AG04449 (cell line): ENCODE measurements at regions not wholly inside any gene's neighbourhood (a gene's known extent, or its start where the extent isn't known, plus 50 kb on each side); places are given as distances from the start of the nearest gene placed in this dataset.

Experiments
- CTCF ChIA-PET: fragments of 350-600 bp; formaldehyde crosslinking; extraction: SDS; loops from one replicate; lab custom pipeline; 2021; ENCODE audit warnings: antibody characterized with exemption; lab: Yijun Ruan, JAX
- POLR2A ChIA-PET: fragments of 400-600, 350-600 bp; formaldehyde crosslinking; extraction: SDS; loops from one replicate; lab custom pipeline; 2020; ENCODE audit warnings: antibody characterized with exemption, inconsistent platforms; lab: Yijun Ruan, JAX
- DNase-seq: peaks from one replicate; pipeline ENCODE4 v3.0.0-alpha.2; 2010; ENCODE audit warnings: low read depth, low spot score
- H3K4me3 ChIP-seq: 2 replicates; pipeline ENCODE4 v1.5.1; 2011; ENCODE audit warnings: low read depth, mild to moderate bottlenecking, control low read depth, low read length
- TF ChIP-seq, protein P1 (sequence below): IDR thresholded peaks from one replicate; pipeline ENCODE4 v1.5.1; 2011; ENCODE audit warnings: mild to moderate bottlenecking, moderate library complexity, low read length, control low read depth, inconsistent platforms; ENCODE audit not compliant: insufficient read depth; ENCODE audit errors: missing control alignments

DNA sequence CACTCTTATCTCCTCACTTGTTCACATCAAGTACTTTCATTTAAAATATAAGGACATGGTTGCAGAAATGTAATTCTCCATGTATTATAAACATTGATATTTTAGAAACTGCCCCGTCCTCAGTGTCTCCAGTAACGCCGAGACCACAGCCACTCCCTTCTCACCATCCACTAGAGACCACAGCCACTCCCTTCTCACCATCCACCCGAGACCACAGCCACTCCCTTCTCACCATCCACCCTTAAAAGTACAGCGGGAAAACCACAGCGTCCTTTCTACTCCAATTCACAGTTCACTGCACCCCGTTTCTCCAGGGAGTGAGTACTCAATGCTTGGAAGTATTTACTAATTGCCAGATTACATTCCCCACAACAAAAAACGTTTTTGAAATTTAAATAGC, 1452.2 kb upstream of the ACVR2A start:
- POLR2A ChIA-PET: no interaction called here
- DNase-seq: no peak
- TF ChIP-seq, protein P1, sequence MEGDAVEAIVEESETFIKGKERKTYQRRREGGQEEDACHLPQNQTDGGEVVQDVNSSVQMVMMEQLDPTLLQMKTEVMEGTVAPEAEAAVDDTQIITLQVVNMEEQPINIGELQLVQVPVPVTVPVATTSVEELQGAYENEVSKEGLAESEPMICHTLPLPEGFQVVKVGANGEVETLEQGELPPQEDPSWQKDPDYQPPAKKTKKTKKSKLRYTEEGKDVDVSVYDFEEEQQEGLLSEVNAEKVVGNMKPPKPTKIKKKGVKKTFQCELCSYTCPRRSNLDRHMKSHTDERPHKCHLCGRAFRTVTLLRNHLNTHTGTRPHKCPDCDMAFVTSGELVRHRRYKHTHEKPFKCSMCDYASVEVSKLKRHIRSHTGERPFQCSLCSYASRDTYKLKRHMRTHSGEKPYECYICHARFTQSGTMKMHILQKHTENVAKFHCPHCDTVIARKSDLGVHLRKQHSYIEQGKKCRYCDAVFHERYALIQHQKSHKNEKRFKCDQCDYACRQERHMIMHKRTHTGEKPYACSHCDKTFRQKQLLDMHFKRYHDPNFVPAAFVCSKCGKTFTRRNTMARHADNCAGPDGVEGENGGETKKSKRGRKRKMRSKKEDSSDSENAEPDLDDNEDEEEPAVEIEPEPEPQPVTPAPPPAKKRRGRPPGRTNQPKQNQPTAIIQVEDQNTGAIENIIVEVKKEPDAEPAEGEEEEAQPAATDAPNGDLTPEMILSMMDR: no peak
- no peak overlapping the region for H3K4me3 ChIP-seq
- CTCF ChIA-PET: no interaction called here

DNA sequence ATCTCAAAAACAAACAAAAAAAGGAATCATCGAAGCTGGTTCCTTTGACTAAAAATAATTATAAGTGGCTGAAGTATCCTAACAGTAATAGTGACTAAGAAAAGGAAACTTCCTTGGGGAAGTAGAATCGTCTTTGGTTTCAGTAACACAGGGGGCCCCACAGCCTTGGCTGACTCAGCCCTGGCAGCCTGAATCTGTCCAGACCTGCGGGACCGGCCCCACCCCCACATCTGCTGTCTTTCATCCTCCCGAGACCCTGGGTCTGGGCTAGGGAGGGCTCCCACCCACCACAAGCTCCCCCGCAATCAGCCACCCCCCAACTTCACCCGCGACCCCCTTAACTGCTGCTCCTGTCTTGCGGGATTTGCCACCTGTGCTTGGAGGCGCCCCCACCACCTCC, 1452.6 kb upstream of the ACVR2A start:
- no peak for DNase-seq
- TF ChIP-seq, protein P1: no peak
- no peak overlapping the region for H3K4me3 ChIP-seq
- ChIA-PET POLR2A (no interaction called here), CTCF (no interaction called here)

DNA sequence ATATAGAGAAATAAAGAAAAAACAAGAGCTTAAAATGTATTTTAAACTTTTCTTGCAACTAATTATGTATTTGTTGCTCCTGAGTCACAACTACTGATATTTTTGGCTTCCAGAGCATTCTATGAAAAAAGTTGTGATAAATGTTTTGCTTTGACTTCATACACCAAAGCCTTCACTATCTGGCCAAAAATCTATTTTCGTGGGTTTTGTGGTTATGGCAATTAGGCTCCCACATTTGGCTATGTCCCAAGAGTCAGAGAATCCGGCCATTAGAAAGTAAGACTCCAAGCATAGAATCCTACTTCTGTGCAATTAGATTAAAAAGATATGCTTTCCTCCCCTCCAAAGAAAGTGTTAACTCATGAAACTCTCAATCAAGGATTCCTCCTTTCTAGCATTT, 1456.1 kb upstream of the ACVR2A start:
- ChIA-PET CTCF (no interaction called here), POLR2A (no interaction called here)
- DNase-seq: no peak
- no peak overlapping the region for H3K4me3 ChIP-seq
- TF ChIP-seq, protein P1: no peak

DNA sequence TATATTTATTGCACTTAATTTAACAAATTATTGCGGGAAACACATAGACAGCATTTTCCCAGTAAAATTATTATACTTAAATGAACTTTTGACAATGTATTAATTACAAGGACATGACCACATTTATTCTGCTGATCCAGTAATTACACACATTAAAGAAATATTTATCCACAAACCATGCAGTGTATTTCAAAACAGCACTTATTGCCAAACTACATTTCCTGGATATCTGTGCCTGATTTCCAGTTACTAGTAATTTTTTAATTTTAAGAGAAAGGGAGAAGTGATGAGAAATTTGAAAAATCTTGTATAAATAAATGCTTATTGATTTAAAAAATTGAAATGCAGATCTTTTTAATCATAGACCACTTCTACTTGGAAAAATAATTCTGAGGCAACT, 1458.7 kb upstream of the ACVR2A start:
- no peak for DNase-seq
- TF ChIP-seq, protein P1: no peak
- ChIA-PET POLR2A (no interaction called here), CTCF (no interaction called here)
- no peak overlapping the region for H3K4me3 ChIP-seq

DNA sequence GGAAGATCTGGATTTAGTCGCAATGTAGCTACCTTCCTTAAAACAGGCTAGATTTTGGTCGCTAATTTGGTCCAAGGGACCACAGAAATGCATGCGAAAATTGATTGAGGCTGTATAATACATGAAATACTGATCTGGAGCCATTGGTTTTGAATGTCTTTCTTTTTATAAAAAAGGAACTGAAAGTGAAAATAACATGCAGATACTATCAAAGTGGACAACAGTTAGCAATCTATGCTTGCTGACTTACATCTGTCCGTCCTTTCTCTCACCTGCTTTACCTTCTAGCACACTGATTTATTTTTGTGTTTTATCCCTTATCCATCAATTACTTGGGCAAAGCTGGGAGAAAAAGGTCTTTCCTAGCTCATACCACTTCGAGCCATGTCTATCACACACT, 1459.8 kb upstream of the ACVR2A start:
- TF ChIP-seq, protein P1: no peak
- POLR2A ChIA-PET: no interaction called here
- DNase-seq: no peak
- no peak overlapping the region for H3K4me3 ChIP-seq
- CTCF ChIA-PET: no interaction called here

DNA sequence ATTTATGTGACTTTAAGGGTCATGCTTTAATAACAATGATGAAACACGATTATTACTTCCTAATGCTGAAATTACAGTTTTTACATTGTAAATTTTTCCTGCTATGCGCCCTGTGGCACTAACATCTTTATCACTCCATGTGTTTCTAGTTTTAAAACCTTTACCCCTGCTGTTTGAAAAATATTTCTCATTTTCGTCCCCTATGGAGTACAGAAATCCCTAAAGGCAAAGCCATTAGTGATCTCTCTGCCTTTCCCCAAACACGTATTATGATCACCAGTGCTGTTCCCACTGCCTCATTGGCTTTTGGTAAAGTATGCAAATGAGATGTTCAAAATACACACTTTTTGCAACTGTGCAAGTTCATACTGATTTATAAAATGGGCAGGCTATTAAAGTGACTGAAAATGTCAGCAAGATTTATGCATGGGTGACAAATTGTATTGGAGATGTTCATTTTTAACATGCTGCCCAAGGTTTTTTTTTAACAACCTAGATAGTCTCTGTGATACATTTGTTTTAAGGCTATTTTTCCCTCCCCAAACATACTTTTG, 1468.2 kb upstream of the ACVR2A start:
- H3K4me3 ChIP-seq: no peak overlapping the region
- POLR2A ChIA-PET: no interaction called here
- TF ChIP-seq, protein P1: no peak
- CTCF ChIA-PET: no interaction called here
- no peak for DNase-seq
